Activated naive CD4-positive, alpha-beta T cell treated with anti-CD3 and anti-CD28 coated beads, Interleukin-2, amount 10 ng/mL, durations not matched to agents 7 days and 5 days (primary cell): ENCODE measurements at regions not wholly inside any gene's neighbourhood (a gene's known extent, or its start where the extent isn't known, plus 50 kb on each side); places are given as distances from the start of the nearest gene placed in this dataset.
A peak's percentile ranks its signal among the peaks of the same experiment; 100 is the strongest.
"Not testable (repeated sequence)": the region's sequence is repeated elsewhere in the genome, so short reads cannot be mapped to it uniquely, and the experiment has no call there.

ENCODE experiments used
- CTCF ChIA-PET: fragments of 350-600 bp; sonication (Branson Sonifier 250); formaldehyde crosslinking; loops from one replicate; lab custom pipeline; 2021; ENCODE audit warnings: antibody characterized with exemption; lab: Charles Lee
- DNase-seq: peaks from one replicate; pipeline ENCODE4 v3.0.0-alpha.2; 2020
- H3K27ac Mint-ChIP-seq: one replicate; pipeline ENCODE4 v1.8.0; 2021; ENCODE audit warnings: mild to moderate bottlenecking, moderate library complexity, mixed read lengths
- H3K27me3 Mint-ChIP-seq: one replicate; pipeline ENCODE4 v1.8.0; 2021; ENCODE audit warnings: mild to moderate bottlenecking, mixed read lengths
- H3K36me3 Mint-ChIP-seq: one replicate; pipeline ENCODE4 v1.8.0; 2021; ENCODE audit warnings: mixed read lengths
- H3K4me1 Mint-ChIP-seq: one replicate; pipeline ENCODE4 v1.8.0; 2021; ENCODE audit warnings: mixed read lengths
- H3K4me3 Mint-ChIP-seq: one replicate; pipeline ENCODE4 v1.8.0; 2021; ENCODE audit warnings: mild to moderate bottlenecking, moderate library complexity, mixed read lengths
- H3K9me3 Mint-ChIP-seq: one replicate; pipeline ENCODE4 v1.8.0; 2021; ENCODE audit warnings: mixed read lengths

DNA sequence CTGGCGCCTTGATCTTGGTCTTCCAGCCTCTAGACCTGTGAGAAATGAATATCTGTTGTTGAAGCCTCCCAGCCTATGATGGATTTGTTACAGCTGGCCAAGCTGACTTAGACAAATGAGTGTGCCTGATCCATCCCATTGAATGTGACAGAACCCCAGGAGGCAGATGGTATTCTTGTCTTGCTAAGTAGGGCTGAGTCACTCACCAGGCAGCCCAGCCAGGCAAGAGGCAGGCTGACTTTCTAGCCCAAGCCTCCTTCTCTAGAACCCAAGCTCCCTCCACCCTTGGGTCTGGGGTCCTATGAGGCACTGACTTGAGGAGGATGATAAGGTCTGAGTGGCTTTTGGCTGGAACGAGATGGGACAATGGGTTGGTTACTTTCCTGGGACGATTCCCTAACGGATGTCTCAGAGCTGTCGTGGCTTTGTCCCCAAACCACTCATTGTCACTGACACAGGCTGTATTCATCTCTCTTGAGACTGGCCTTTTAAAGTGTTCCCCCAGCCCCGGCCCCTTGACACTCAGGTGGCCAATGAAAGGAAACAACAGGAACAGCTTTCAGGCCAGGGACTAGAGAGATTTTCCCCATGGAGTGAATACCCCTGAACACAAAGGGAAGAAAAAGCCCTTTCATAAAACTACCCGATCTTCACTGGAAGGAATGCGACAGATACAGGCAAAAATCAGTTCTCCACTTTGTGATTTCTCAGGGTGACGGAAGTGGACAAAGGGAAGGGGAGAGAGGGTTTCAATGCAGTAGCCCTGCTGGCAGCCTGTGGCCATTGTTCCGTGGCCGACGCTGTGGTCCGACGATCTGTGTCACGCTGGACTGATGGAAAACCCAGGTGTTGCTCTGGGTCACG is 264.2 kb downstream of the AACS start:
- Mint-ChIP-seq H3K36me3 (no peaks in the 10 kb centered on the region), H3K4me3 (no peak overlapping the region), H3K27me3 (peaks cover 23% of the 10 kb centered on the region), H3K4me1 (no peaks in the 10 kb centered on the region), H3K27ac (no peak overlapping the region), H3K9me3 (no peaks in the 10 kb centered on the region)
- CTCF ChIA-PET = no interaction called here
- no peak for DNase-seq

- CTCF ChIA-PET = interaction anchor here (0.7 to 2.3 kb wide), 8 partner anchors 9 to 146 kb away, joined by 3 to 26 read pairs (median 3); no protein-coding TSS in a partner anchor
- no peaks in the 10 kb centered on the region for H3K36me3 Mint-ChIP-seq
- no peak overlapping the region for H3K27ac Mint-ChIP-seq
- H3K4me3 Mint-ChIP-seq = no peak overlapping the region
- H3K27me3 Mint-ChIP-seq = peaks cover 23% of the 10 kb centered on the region
- DNase-seq = peak; percentile 61
- H3K9me3 Mint-ChIP-seq = no peaks in the 10 kb centered on the region
- no peaks in the 10 kb centered on the region for H3K4me1 Mint-ChIP-seq
Measured at GRCh38 chr12:125330645-125331341, 265.6 kb downstream of the AACS start.

- Mint-ChIP-seq H3K36me3 (no peaks in the 10 kb centered on the region), H3K4me3 (no peak overlapping the region), H3K4me1 (no peaks in the 10 kb centered on the region), H3K27ac (no peak overlapping the region), H3K9me3 (no peaks in the 10 kb centered on the region), H3K27me3 (peaks cover 23% of the 10 kb centered on the region)
- DNase-seq = no peak
- CTCF ChIA-PET = interaction anchor here (0.7 to 2.3 kb wide), 10 partner anchors 8 to 148 kb away, joined by 3 to 26 read pairs (median 3); no protein-coding TSS in a partner anchor
Measured at GRCh38 chr12:125331342-125332052, 266.3 kb downstream of the AACS start.

DNA sequence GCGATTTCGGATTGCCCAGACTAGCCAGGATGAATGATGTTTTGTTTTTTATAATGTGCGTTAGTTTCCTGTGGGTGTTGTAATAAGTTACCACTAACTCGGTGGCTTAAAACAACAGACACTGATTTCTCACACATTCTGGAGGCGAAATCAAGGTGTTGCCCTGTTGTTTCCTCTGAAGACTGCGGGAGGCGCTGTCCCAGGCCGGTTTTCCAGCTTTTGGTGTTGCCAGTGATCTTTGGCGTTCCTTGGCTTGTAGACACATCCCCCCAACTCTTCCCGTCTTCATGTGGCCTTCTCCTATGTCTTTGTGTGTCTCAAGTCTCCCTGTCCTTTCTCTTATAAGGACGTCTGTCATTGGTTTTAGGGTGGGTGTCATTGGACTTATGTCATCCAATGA is 267.7 kb downstream of the AACS start:
- H3K4me3 Mint-ChIP-seq = no peak overlapping the region
- no peaks in the 10 kb centered on the region for H3K9me3 Mint-ChIP-seq
- peaks cover 23% of the 10 kb centered on the region for H3K27me3 Mint-ChIP-seq
- CTCF ChIA-PET = interaction anchor here (0.7 to 3.3 kb wide), 4 partner anchors 17 to 149 kb away, joined by 5 to 10 read pairs (median 8); no protein-coding TSS in a partner anchor
- no peaks in the 10 kb centered on the region for H3K36me3 Mint-ChIP-seq
- DNase-seq = no peak
- no peaks in the 10 kb centered on the region for H3K4me1 Mint-ChIP-seq
- no peak overlapping the region for H3K27ac Mint-ChIP-seq

GRCh38 chr12:125336246-125336645 is 271.0 kb downstream of the AACS start:
- peaks cover 7% of the 10 kb centered on the region for H3K27me3 Mint-ChIP-seq
- DNase-seq = no peak
- no peaks in the 10 kb centered on the region for H3K9me3 Mint-ChIP-seq
- H3K36me3 Mint-ChIP-seq = no peaks in the 10 kb centered on the region
- no peak overlapping the region for H3K4me3 Mint-ChIP-seq
- CTCF ChIA-PET = no interaction called here
- no peaks in the 10 kb centered on the region for H3K4me1 Mint-ChIP-seq
- H3K27ac Mint-ChIP-seq = no peak overlapping the region

GRCh38 chr12:125340791-125341190 is 275.6 kb downstream of the AACS start:
- no peak for DNase-seq
- CTCF ChIA-PET = no interaction called here
- Mint-ChIP-seq H3K36me3 (no peaks in the 10 kb centered on the region), H3K4me1 (no peaks in the 10 kb centered on the region), H3K9me3 (no peaks in the 10 kb centered on the region), H3K27me3 (peaks cover 11% of the 10 kb centered on the region), H3K27ac (no peak overlapping the region), H3K4me3 (no peak overlapping the region)

DNA sequence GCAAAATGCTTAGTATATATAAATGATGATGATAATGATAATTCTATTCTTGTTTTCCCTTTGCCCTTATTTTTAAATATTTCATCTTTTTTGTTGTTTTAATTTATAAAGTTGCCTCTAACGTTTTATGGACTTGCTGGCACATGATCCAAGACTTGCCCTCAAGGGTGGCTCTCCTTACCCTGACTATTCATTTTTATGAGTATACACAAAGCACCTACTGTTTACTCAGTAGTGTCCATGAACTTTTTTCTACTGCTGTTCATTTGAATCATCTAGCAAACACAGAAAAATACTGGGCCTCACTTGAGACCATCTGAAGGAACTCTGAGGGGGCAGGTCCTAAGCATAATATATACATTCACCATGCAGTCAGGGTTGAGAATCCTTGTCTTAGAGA is 276.2 kb downstream of the AACS start:
- DNase-seq = no peak
- Mint-ChIP-seq H3K36me3 (no peaks in the 10 kb centered on the region), H3K27ac (no peak overlapping the region), H3K27me3 (peaks cover 11% of the 10 kb centered on the region), H3K4me1 (no peaks in the 10 kb centered on the region), H3K9me3 (no peaks in the 10 kb centered on the region), H3K4me3 (no peak overlapping the region)
- CTCF ChIA-PET = no interaction called here

DNA sequence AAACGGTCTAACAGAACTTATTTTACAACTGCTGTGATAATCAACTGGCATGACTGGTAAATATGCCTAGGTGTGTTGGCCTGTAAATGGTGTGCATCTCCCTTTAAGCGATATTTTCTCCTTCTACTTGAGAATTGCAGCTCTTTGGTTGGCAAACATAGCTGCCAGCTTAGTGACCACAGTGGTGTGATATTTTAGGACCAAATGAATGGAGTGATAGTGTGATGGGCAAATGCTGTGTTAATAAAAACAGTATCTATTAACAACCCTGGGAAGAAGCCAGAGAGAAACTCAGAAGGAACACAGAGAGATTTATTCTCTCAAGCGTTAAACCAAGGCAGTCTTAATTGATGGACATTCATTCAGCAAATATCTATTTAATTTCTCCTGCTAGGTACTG is 278.4 kb downstream of the AACS start:
- H3K27me3 Mint-ChIP-seq = peaks cover 11% of the 10 kb centered on the region
- CTCF ChIA-PET = interaction anchor here (0.7 to 1.5 kb wide), 2 partner anchors 12 to 21 kb away, joined by 3 read pairs; no protein-coding TSS in a partner anchor
- DNase-seq = no peak
- no peaks in the 10 kb centered on the region for H3K36me3 Mint-ChIP-seq
- no peaks in the 10 kb centered on the region for H3K9me3 Mint-ChIP-seq
- no peak overlapping the region for H3K4me3 Mint-ChIP-seq
- no peaks in the 10 kb centered on the region for H3K4me1 Mint-ChIP-seq
- H3K27ac Mint-ChIP-seq = no peak overlapping the region

DNA sequence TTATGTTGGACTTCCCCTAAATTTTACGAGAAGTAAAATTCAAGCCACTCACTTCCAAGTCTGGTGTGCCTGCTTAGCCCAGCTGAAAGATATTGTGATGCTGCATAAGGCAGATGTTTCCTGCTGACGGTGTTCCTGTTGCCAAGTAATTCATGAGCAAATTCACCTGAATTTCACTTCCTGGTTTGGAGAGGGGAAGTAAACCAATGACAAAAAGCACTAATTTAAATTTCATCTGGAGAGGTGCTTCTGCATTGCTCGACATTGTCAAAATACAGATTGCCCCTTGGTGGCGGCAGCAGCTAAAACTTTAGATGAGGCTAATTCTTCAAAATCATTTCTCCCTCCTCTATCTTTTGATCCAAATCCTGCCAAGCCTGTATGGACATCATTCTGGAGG is 281.1 kb downstream of the AACS start:
- H3K4me3 Mint-ChIP-seq = no peak overlapping the region
- CTCF ChIA-PET = interaction anchor here (1.2 kb wide), 1 partner anchor 15 kb away, joined by 3 read pairs; no protein-coding TSS in a partner anchor
- no peaks in the 10 kb centered on the region for H3K9me3 Mint-ChIP-seq
- DNase-seq = no peak
- H3K4me1 Mint-ChIP-seq = no peaks in the 10 kb centered on the region
- H3K27me3 Mint-ChIP-seq = peaks cover 11% of the 10 kb centered on the region
- H3K36me3 Mint-ChIP-seq = no peaks in the 10 kb centered on the region
- no peak overlapping the region for H3K27ac Mint-ChIP-seq

DNA sequence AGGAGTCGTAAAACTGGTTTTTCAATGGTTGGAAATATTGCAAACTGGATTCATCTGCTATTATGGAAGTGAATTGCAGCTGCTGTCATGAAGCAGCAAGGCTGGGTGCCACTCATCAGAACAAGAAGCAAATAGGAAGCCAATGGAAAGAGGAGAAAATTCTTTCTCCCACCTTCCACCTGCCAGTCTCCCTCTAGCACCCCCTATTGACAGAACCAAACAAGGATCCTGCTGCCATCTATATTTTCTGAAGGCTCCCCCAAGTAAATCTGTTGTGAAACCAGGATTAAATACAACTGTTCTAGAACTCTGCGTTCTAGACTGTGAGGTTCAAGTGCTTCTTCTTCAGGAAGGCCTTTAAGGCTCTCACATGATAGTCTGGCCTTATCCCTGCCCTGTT is 286.6 kb downstream of the AACS start:
- Mint-ChIP-seq H3K4me3 (no peak overlapping the region), H3K27me3 (no peaks in the 10 kb centered on the region), H3K4me1 (no peaks in the 10 kb centered on the region), H3K27ac (no peak overlapping the region), H3K36me3 (no peaks in the 10 kb centered on the region), H3K9me3 (no peaks in the 10 kb centered on the region)
- no peak for DNase-seq
- CTCF ChIA-PET = interaction anchor here (1.3 kb wide), 1 partner anchor 20 kb away, joined by 3 read pairs; no protein-coding TSS in a partner anchor

DNA sequence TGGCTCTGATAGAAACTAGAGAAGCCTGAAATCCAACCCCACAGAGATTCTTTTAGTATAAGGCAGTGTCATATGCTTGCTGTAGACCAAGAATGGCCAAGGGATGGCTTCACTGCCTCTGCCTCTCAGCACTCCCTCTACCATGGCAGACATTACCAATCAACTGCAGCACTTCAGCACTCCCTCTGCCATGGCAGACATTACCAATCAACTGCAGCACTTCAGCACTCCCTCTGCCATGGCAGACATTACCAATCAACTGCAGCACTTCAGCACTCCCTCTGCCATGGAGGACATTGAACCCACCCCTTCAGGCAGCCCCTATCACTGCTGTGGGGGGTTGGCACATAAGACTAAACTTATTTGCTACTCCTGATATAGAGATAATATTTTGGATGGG is 287.8 kb downstream of the AACS start:
- DNase-seq, H3K4me3 Mint-ChIP-seq, H3K9me3 Mint-ChIP-seq, H3K4me1 Mint-ChIP-seq, H3K36me3 Mint-ChIP-seq, CTCF ChIA-PET, H3K27me3 Mint-ChIP-seq, H3K27ac Mint-ChIP-seq: not testable (repeated sequence)

DNA sequence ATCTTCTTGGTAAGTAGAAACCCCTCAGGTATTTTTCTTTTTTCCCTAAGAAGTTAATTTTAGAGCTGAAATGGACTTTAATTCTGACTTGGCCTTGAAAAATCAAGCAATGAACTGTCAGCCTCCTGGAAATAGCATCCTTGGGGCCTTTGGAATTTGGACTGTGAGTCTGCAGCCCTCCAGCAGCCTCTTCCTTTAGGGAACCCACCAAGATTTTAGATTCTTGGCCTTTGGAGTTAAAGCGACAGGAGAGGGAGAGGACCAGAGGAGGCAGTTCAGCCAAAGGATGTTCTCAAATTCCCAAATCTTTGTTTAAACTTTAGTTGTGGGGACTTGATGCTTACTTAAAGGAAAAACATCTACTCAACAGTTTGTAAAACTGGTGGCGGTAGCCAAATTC is 288.6 kb downstream of the AACS start:
- DNase-seq = no peak
- no peaks in the 10 kb centered on the region for H3K9me3 Mint-ChIP-seq
- no peaks in the 10 kb centered on the region for H3K36me3 Mint-ChIP-seq
- no peaks in the 10 kb centered on the region for H3K27me3 Mint-ChIP-seq
- H3K27ac Mint-ChIP-seq = no peak overlapping the region
- no peaks in the 10 kb centered on the region for H3K4me1 Mint-ChIP-seq
- CTCF ChIA-PET = no interaction called here
- no peak overlapping the region for H3K4me3 Mint-ChIP-seq

- no peaks in the 10 kb centered on the region for H3K9me3 Mint-ChIP-seq
Measured at GRCh38 chr12:125355614-125356013, 290.4 kb downstream of the AACS start.

GRCh38 chr12:125356111-125356510 is 290.9 kb downstream of the AACS start:
- Mint-ChIP-seq H3K9me3 (no peaks in the 10 kb centered on the region), H3K36me3 (no peaks in the 10 kb centered on the region), H3K4me3 (no peak overlapping the region), H3K27ac (no peak overlapping the region), H3K27me3 (no peaks in the 10 kb centered on the region), H3K4me1 (no peaks in the 10 kb centered on the region)
- DNase-seq = no peak
- CTCF ChIA-PET = no interaction called here

More at GRCh38 chr12:125355614-125356013, 290.4 kb downstream of the AACS start:
- H3K4me1 Mint-ChIP-seq = no peaks in the 10 kb centered on the region
- DNase-seq = no peak
- H3K27me3 Mint-ChIP-seq = no peaks in the 10 kb centered on the region
- no peak overlapping the region for H3K4me3 Mint-ChIP-seq
- CTCF ChIA-PET = no interaction called here
- H3K27ac Mint-ChIP-seq = no peak overlapping the region
- no peaks in the 10 kb centered on the region for H3K36me3 Mint-ChIP-seq
